Mammary epithelial cell (primary cell): ENCODE measurements at regions not wholly inside any gene's neighbourhood (a gene's known extent, or its start where the extent isn't known, plus 50 kb on each side); places are given as distances from the start of the nearest gene placed in this dataset.

Source experiments
- CTCF ChIP-seq, 2 donors: IDR thresholded peaks in 1 of 2; conservative IDR thresholded peaks in 1 of 2; 2 replicates each; pipeline ENCODE4 v1.5.1; 2011 to 2012; ENCODE audit warnings: inconsistent platforms in 2 of 2, low read length in 2 of 2, mild to moderate bottlenecking in 2 of 2, control low read depth in 1 of 2, low read depth in 1 of 2; ENCODE audit not compliant: insufficient read depth in 1 of 2; ENCODE audit errors: extremely low read depth in 1 of 2
- EZH2 ChIP-seq: IDR thresholded peaks from 2 replicates; pipeline ENCODE4 v1.6.1; 2012; ENCODE audit warnings: low read length, inconsistent platforms, borderline replicate concordance

GRCh38 chr1:95451054-95451453, 217.0 kb downstream of the RWDD3 start:
- peak; percentile 46 to 51 for TF ChIP-seq CTCF (conservative IDR thresholded peaks at IDR 0.05 in 1 of 2, IDR thresholded peaks at IDR 0.05 in 1 of 2; ENCODE audit: extremely low read depth in 1 of 2, insufficient read depth in 1 of 2, low read depth in 1 of 2, low read length in 2 of 2)
- no peak for TF ChIP-seq EZH2
